Stimulated activated CD8-positive, alpha-beta memory T cell treated with anti-CD3 and anti-CD28 coated beads, Interleukin-7, amount 100 ng/mL, for 24 hours (primary cell): ENCODE measurements at regions not wholly inside any gene's neighbourhood (a gene's known extent, or its start where the extent isn't known, plus 50 kb on each side); places are given as distances from the start of the nearest gene placed in this dataset.

Experiments
- DNase-seq: peaks from one replicate; pipeline ENCODE4 v3.0.0-alpha.2; 2020; ENCODE audit warnings: low read depth

DNA sequence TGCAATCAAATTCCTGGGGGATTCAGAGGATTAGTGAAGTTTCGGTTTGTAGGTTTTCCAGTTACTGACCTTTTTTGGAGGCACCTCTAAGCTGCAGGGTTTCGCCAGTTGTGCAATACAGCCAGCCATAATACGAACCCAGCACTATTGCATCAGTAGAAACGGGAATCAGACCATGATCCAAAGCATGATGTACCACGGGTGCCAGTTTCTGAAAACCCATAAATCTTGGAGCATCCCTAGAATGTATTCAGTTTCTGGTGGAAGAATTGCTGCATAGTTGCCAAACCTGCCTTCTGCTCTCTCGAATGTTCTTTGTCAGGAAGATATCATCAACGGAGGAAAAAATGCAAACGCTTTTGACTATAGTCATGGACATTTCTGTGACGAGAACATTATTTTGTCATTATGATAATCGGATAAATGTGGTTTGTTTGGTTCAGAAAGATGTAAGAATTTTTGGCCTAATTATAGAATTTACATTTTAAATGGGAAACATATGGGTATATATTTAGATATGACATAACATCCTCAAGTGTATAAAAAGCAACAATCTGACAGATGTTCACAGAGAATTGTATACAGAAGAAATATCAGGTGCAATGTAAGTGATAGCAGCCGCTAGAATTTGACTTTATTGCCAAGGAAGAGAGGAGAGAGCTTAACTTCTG, 186.2 kb upstream of the PRKCQ start:
- DNase-seq, result no peak

DNA sequence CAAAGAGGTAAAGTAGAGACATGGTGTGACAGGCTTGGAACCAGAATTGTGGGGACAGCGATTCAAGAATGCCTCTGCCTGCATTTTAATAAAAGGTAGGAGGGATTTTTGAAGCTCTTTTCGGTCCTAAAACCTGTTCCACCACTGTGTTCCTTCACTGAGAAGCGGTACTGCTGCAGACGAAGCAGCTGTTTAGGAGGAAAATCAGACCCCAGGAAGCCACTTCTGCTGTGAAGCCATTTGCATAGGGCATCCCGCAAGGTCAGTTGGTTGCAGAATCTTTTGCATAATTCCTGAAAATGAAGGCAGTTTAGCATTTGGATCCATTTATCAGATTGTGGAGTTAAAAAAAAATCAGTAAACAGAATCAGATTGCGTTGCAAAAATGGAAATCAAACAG, 183.3 kb upstream of the PRKCQ start:
- DNase-seq, result no peak

DNA sequence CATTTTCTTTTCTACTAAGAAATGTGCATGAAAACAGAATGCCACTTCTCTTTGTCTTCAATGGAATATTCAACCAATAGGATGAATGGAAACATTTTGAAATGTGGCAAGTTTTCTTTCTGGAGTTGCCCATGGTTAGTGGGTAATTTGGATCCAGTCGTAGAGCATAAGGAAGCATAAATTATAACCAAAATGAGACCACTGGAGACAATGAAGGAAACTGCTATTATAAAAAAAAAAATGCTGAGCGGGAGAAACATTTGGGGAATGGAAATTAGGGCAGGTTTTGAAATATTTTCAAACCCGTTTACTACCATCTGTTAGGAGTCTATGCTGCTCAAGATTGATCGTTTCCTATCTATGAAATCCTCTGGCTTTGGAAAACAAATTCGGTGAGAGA, 182.9 kb upstream of the PRKCQ start:
- DNase-seq, result no peak

DNA sequence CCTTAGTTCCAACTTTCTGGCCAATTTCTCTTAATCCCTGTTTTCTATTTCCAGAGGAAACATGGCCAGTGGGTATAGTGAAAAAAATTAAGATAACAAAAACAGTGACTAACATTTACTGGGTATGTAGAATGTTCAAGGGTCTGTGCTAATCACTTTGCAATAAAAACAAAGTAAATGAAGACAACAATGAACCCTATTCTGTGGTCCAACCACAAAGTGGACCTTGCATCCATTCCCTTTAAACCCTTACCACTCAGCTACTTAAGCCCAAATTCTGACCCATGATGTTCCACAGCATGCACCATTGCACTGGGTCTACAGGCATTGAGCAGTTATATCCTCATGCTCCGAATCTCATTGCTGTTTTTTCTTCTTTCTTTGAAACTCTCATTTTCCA, 179.9 kb upstream of the PRKCQ start:
- DNase-seq, result no peak

DNA sequence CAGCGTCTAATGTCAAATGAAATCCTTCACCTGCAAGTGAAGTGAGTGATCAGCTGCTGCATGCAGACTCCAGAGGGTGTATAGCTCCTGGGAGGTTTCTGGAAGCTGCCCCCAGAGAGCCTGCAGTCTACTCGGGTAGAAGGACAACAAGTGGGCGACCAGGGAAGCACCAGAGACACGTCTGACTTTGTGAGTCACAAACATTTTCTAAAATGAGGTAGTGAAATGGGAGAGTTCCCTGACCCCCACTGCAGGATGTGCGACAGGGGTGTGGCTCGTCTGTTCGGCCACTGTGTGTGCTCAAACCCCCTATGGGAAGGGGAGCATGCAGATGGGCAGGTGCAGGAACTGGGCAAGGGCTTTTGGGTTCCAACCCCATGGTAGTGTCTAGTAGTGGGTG, 177.1 kb upstream of the PRKCQ start:
- no peak for DNase-seq

DNA sequence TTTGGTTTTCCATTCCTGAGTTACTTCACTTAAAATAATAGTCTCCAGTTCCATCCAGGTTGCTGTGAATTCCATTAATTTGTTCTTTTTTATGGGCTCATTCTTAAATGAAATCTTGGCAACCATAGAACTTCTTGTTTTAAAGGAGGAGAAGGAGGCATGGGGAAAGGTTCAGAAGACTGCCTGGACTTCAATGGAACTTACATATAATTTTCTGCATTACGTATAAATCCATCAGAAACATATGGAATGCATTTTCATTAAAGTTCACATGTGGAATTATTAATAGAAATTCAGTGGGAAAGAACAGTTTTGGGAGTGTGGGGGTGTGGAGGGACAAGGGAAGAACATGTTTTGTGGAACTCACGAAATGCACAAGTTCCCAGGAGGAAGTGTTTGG, 176.6 kb upstream of the PRKCQ start:
- DNase-seq, result no peak

DNA sequence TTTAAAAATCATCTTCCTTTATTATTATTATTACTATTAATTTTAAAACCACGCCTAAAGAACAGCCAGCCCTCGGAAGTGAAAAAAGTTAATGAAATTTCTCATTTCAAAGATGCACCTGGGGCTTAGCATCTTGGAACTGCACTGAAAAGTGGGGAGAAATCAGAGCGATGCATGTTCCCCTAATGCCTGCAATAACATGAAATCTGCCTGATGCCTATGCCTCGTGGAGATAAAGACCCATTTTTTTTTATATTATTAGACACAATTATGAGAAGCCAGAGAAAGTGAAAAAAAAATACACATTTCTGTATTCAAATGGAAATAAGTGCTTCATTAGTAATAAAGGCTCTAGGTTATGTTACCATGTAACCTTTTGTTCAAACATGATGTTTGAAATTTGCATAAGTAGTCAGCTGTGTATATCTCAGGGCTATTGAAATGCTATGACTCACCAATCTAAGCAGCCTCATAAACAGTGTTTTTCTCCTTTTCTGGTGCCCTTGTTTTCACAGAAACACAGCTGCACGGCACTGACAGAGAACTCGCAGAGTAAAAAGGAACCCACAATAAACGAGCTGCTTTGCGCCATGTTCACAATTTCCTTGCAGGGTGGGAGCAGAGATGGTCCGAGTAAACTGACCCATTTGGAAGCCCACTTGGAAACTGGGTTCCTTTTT, 175.8 kb upstream of the PRKCQ start:
- DNase-seq, result no peak

DNA sequence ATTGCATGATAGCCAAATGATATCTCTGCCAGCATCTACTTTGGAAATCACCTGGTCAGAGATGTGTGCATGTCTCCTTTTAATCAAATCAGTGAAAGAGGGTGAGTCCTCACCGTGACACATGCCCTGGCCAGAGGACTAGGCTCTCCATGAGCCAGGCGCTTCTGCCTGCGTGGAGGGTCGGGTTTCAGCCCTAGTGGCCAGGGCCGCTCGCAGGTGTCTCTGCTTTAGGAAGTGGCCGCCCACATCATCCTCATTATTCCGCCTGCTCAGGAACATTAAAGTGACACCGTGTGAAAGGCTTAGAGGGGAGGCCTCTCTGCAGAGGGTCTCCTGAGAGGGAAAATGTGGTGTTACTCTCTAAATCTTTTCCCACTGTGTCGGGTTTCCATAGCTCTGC, 173.6 kb upstream of the PRKCQ start:
- DNase-seq, result no peak

DNA sequence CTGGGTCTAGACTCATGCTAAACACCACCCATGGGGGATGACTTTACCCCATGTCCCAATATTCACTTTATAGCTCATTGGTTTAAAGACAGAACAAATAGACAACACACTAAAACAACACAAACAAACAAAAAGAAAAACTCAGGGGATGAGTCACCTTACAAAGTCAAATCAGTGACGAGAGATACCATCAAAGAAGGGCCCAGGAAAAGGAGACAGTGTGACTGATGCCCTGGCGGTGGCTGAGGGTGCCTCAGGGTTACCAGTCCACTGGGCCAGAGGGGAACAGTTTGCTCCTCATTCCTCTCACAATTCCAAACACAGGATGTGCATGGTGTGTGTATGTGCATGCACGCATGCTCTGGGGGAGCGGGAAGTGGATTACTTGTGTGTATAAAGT, 171.3 kb upstream of the PRKCQ start:
- DNase-seq, result no peak

DNA sequence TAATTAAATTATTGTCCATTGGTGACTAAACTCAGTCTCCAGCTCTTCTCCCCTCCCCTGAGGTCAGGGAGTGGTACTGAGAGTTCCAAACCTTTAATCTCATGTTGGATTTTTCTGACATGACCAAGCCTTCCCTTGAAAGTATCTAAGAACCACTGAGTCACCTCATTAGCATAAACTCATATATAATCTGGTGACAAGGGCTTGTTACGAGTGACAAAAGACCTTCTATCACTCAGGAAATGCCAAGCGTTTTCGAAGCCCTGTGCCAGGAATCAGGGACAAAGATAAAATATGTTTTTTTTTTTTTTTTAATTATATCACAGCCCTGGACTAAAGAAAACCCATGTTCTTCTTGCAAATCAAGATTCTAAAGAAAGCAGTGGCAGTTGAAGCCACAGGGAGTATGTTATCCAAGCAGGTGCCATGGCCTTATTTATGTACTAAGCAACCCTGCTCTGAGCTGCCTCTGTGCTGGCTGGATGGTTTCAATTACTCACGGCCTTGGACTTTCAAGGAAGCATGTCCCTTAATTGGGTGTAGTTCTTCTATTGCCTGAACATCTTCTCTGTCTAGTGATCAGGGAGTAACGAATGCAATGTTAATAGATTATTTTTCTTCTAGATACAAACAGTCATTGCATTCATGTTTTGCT, 169.0 kb upstream of the PRKCQ start:
- no peak for DNase-seq

DNA sequence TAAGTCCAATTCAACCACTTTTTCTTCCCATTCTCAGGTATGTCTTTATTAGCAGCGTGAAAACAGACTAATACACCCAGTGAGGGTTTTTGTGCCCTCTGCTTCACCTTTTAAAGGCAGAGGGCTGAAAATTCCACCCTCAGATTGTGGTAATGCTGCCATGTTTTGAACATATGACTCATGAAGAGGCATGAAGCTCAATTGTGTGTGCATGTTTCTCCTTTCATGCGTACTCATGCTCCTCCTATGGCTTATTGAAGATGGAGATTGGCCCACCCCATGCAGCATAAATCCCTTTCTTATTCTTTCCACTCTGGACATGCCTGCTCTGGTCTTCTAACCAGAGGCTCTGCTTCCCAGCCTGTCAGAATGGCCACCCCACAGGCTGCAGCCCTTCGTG, 168.0 kb upstream of the PRKCQ start:
- no peak for DNase-seq

DNA sequence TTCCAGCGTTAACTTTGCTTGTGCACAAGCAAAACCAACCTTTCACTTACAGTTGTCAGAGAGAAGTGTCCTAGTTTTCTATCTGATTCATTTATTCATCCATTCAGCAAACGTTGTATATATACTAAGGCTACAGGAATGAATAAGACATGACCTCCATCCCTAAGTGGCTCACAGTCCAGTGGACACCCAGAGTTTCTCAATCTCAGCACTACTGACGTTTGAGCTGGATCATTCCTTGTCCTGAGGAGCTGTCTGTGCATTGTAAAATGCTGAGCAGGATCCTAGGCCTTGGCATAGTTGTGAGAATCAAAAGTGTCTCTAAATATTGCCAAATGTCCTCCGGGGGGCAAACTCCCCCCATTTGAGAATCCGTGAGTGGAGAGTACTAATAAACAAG, 166.7 kb upstream of the PRKCQ start:
- DNase-seq, result no peak

DNA sequence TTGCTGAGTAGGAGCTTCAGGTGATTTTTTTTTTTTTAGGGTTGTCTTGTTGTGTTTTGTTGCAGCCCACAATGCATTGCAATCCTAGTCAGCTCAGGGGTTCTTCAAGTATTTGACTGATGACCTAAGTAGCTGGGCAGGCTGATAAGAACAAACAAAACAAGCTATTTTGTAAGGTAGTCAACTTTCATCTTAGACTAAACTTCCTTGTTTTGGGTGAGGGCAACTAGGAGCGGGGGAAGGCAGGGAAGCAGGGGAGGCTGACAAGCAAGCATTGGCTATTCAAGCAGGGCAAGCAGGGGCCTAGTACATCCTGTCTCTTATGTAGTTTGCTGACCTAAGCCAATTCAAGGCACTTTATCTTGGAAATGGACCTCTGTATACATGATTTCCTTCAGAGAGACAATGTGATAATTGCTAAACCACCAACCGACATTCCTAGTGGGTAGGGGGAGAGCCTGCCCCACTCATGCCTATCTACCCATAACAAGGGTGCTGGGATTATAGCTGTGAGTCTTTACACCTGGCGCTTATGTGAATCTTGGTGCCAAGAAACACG, 163.3 kb upstream of the PRKCQ start:
- no peak for DNase-seq

DNA sequence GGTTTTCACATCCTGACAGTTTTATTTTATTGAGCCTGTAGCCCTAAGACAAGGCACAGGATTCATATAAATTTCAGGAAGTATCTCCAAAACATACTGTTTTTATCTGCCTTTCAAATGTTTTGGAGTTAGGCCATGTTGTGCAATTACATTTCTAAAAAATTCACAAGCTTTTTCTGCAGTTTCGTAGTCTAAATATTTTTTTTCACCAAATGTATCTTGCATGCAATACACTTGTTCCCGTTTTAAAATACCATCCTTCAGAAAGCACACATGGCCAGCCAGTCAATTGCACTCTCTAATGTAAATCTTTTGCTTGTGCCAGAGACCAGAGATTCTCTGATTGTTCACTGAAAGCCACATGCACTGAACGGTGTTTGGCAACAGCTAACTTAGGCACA, 161.5 kb upstream of the PRKCQ start:
- no peak for DNase-seq

DNA sequence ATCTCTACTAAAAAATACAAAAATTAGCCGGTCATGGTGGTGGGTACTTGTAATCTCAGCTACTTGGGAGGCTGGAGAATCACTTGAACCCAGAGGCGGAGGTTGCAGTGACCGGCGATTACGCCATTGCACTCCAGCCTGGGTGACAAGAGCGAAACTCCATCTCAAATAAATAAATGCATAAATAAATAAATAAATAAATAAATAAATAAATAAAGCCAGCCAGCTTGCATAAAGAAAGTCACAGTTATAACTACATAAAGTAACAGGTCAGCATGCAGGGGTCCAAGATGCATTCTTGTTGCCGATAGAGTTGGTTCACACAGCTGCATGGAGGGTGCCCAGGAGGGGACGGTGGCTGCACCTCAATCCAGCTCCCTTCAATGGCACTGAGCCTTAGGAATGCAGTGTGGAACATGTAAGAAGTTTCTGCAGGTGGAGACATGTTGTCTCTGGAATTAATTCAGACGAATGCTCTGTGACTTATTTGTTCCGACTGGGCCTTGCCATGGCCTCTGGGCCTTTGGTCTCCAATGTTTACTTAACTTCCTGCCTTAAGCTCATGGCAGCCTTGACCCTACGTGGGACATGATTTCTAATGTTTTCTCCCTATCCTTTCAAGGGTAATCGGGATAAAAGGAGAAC, 159.6 kb upstream of the PRKCQ start:
- no peak for DNase-seq

DNA sequence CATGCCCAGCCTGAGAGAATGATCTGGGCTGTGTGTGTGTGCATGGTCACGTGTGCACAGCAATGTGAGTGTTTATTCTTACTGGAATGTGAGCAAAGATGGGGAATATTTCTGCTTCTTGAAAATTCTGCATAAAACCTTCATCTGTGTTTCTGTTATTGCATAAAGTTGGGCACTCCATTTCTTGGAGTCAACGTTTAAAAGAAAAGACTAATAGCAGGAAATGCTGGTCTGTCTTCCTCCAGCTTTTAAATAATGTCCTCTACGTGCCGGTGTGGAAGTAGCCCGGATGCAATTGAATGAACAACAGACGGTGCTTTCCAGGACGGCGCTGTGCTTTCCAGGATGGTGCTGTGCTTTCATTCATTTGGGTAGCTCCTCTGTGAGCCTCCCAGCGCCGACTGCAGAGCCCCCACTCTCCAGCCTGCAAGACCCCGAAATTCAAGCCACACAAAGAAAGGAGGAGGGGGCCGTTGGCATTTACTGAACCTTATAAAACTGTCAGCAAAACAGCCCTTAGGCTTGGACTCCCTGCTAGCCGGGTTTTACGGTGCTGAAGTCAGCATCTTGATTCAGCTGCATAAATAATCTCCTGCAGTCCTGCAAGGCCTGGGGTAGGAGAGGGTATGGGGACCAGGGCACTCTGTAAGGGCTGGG, 158.2 kb upstream of the PRKCQ start:
- DNase-seq, result no peak

DNA sequence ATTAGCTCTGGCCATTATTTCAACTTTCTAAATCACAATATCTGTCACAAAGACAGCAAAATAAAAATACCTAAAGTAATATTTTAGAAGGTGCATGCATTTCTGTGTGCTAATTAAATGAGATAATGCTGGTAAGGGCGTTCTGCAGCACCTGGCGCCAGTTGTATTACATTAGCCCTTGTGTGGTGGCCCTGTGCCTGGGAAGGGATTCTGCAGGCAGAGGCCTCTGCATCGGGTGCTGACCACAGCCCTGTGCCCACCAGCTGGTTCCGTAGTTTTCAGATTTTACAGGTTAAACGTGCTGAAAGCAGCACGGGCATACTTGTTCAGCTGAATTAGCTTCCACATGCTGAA, 157.7 kb upstream of the PRKCQ start:
- DNase-seq, result no peak

DNA sequence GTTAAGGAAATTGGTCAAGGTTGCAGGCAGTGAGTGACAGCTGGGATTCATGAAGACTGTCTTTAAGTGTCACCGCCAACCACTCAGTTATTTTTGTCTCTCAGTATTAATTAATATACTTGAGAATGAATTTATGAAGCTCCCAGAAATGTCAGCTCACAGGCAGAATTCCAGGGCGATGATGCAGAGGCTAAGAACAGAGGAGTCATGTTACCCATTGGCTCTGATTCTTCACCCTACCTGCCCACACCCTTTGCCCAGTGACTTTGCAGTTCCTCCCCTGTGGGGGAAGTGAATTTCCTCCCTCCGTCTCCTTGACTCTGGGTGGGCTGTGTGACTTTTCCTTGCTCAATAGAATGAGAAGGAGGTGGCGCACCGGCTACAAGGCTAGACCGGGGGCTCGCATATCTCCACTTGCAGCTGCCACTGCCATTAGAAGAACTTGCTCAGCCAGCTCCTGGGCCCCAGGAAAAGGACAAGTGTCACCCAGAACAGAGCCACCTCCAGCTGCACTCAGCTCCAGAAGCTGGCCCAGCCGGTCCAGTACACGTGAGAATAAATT, 157.1 kb upstream of the PRKCQ start:
- DNase-seq, result no peak

DNA sequence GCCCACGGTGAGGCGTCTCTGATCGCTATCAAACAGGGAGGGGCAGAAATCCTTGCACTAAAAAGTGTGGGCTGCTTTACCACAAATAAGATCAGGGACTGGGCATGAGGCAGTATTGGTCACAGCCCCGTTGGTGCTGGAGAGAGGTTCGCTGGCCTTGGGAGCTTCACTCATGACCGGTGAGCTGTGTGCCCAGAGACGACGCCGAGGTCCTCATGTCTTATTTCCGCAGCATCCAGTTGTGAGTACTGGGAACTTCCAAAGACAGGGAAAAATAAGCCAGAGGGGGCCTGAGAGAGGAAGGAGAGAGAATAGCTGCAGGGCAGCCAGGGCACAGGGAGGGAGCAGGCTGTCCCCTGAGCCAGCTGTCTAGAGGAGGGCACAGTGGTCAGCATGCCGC, 154.2 kb upstream of the PRKCQ start:
- no peak for DNase-seq

DNA sequence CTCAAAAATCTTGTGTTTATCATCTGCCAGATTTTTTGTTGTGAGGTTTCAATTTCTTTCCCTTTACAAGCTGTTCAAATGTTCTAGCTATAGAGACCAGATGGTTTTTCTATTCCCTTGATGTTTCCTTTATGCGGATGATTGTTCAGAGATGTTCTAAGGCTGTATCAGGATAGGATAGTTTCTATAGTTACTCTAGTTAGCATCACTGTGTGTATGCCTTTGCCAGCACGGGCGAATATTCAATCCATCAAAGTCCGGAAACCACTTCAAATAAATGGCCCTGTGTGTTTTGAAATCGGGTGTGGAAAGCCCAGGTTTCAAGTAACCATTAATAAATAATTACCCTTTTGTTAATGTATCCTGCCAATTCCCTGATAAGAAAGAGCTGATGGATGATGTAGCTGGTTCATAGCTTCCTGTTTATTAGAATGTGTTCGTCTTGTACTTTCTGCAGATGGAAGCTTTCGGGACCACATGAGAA, 149.8 kb upstream of the PRKCQ start:
- DNase-seq, result no peak

DNA sequence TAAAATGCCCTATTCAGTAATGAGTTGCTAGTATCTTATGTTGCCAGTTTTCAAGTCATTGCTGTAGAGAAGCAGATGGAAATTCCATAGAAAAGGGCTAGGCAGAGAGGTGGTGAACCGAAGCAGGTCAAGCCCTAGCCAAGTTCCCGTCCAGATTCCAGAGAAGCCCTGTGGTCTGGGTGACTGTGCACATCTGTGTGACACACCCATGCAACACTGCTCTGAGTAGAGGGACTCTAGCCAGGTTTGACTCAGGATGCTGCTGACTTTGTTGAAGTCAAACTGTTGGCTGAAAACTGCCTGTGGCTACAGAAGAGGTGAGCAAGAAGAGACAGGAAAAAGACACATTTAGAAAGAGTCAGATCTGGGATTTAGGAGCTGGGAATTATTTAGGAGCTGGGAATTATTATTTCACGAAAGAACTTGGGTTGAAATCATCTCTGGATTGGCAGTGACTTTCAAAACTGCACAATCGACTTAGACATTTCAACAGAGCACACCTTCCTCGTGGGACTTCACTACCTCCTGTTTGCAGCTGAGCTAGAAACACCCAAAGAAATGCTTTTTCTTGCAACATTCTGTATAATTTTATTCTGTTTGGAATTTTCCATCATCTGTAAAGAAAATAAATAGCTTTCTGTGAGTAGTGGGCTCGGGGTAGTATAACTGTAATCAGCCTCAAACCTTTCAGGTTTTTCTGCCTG, 149.1 kb upstream of the PRKCQ start:
- no peak for DNase-seq
